Stimulated activated memory B cell treated with anti-CD40 and anti-IgM and Interleukin-4, amounts not matched to agents 10 μg/mL and 1 μg/mL and 100 μg/mL, for 72 hours (primary cell): ENCODE measurements at regions not wholly inside any gene's neighbourhood (a gene's known extent, or its start where the extent isn't known, plus 50 kb on each side); places are given as distances from the start of the nearest gene placed in this dataset.
"Not testable (repeated sequence)": the region's sequence is repeated elsewhere in the genome, so short reads cannot be mapped to it uniquely, and the experiment has no call there.

ENCODE experiments used
- ATAC-seq: fragments of 150-1000 bp; cut with Tn5 transposase; 2 replicates; pipeline ENCODE4 v1.10.0; 2021
- H3K27ac Mint-ChIP-seq: one replicate; pipeline ENCODE4 v1.8.0; 2022; ENCODE audit warnings: mild to moderate bottlenecking, mixed read lengths
- H3K27me3 Mint-ChIP-seq: one replicate; pipeline ENCODE4 v1.8.0; 2022; ENCODE audit warnings: mixed read lengths
- H3K36me3 Mint-ChIP-seq: one replicate; pipeline ENCODE4 v1.8.0; 2022; ENCODE audit warnings: mixed read lengths
- H3K4me1 Mint-ChIP-seq: one replicate; pipeline ENCODE4 v1.8.0; 2022; ENCODE audit warnings: mixed read lengths
- H3K4me3 Mint-ChIP-seq: one replicate; pipeline ENCODE4 v1.8.0; 2022; ENCODE audit warnings: mild to moderate bottlenecking, moderate library complexity, mixed read lengths
- H3K9me3 Mint-ChIP-seq: one replicate; pipeline ENCODE4 v1.8.0; 2022; ENCODE audit warnings: mixed read lengths

DNA sequence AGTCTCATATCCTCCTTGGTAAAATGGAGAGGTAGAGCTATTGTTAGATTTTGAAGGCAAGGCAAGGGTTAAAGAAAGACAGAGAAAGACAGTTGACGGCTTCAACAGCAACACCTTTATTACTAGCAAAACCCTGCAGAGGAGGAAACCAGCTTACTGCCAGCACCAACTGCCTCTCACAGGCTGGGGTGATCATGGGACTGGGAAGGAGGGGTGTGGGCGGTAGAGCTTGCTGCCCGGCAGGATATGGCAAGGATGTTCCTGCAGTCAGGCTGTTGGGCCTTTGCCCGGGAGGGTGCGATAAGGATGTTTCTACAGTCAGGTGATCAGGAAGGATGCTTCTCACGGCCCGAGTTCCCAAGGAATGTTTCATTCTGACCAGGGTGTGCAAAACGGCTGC lies 310.0 kb downstream of the FOXD4L4 start:
- H3K4me1 Mint-ChIP-seq, H3K36me3 Mint-ChIP-seq, H3K27me3 Mint-ChIP-seq, H3K4me3 Mint-ChIP-seq, ATAC-seq, H3K9me3 Mint-ChIP-seq, H3K27ac Mint-ChIP-seq: not testable (repeated sequence)

DNA sequence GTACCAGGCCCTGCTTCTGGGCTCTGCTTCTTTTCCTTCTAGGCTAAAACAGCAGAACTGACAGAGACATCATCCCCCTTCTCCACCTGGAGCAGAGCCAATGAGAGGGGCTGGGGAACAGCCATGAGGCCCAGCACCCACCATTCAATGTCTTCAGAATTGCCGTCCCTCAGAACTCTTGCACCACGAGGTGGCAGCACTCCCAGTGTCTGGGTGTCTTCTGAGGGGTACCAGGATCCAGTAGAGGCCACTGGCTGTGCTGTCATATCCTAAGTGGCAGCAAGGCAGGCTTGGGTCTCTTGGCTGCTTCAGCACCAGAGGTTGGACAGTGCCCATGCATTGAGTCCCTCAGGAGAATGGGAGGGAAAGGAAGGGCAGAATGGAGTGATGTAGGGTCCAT lies 312.8 kb downstream of the FOXD4L4 start:
- not testable (repeated sequence) for ATAC-seq, H3K27me3 Mint-ChIP-seq, H3K4me1 Mint-ChIP-seq, H3K9me3 Mint-ChIP-seq, H3K4me3 Mint-ChIP-seq, H3K27ac Mint-ChIP-seq, H3K36me3 Mint-ChIP-seq

GRCh38 chr9:66054705-66055104 lies 317.8 kb downstream of the FOXD4L4 start:
- H3K4me1 Mint-ChIP-seq, ATAC-seq, H3K27ac Mint-ChIP-seq, H3K27me3 Mint-ChIP-seq, H3K36me3 Mint-ChIP-seq, H3K4me3 Mint-ChIP-seq, H3K9me3 Mint-ChIP-seq: not testable (repeated sequence)

GRCh38 chr9:66060681-66061080 lies 323.7 kb downstream of the FOXD4L4 start:
- not testable (repeated sequence) for H3K36me3 Mint-ChIP-seq, ATAC-seq

GRCh38 chr9:66063822-66064221 lies 326.9 kb downstream of the FOXD4L4 start:
- not testable (repeated sequence) for H3K27me3 Mint-ChIP-seq, H3K36me3 Mint-ChIP-seq, ATAC-seq, H3K4me1 Mint-ChIP-seq, H3K4me3 Mint-ChIP-seq, H3K9me3 Mint-ChIP-seq, H3K27ac Mint-ChIP-seq

More at GRCh38 chr9:66060681-66061080, 323.7 kb downstream of the FOXD4L4 start:
- not testable (repeated sequence) for H3K27me3 Mint-ChIP-seq, H3K27ac Mint-ChIP-seq, H3K9me3 Mint-ChIP-seq, H3K4me3 Mint-ChIP-seq, H3K4me1 Mint-ChIP-seq

GRCh38 chr9:66065735-66066134 lies 328.8 kb downstream of the FOXD4L4 start:
- not testable (repeated sequence) for H3K27ac Mint-ChIP-seq, ATAC-seq, H3K36me3 Mint-ChIP-seq, H3K4me1 Mint-ChIP-seq, H3K27me3 Mint-ChIP-seq, H3K9me3 Mint-ChIP-seq, H3K4me3 Mint-ChIP-seq

DNA sequence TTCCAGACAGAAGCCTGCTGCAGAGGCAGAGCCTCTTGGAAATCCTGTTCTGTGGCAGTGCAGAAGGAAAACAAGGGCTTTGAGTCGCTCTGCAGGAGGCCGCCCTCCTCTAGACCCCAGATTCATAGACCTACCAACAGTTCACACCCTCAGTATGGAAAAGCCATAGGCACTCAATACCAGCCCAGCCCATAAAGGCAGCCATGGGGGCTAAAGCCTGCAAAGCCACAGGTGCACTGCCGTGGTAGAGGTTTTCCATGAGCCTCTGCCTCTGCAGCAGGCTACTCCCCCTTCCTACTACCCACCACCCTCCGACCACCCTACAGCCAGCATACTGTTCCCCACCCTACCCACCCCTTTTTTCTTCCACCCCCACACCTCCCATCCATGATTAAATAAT lies 330.3 kb downstream of the FOXD4L4 start:
- not testable (repeated sequence) for H3K27me3 Mint-ChIP-seq, H3K4me1 Mint-ChIP-seq, H3K36me3 Mint-ChIP-seq, H3K4me3 Mint-ChIP-seq, H3K9me3 Mint-ChIP-seq, ATAC-seq, H3K27ac Mint-ChIP-seq

DNA sequence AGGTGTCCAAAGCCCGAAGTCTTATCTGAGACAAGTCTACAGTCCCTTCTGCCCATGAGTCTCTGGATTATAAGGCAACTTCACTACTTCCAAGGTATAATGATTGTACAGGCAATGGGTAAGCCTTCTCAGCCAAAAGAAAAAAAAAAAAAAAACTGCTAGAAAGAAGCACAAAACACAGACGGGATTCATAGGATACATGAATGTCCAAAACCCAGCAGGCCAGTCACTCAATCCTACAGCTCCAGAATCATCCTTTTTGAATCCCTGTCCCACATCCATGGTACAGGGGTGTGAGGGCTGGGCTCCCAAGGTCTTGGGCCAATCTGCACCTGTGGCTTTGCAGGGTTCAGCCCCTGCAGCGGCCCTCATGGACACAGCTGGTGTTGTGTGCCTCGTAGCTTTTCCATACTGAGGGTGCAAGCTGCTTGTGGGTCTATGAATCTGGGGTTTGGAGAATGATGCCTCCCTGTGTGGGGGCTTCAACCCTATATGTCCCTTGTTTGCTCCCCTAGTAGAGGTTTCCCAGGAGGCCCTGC lies 331.6 kb downstream of the FOXD4L4 start:
- ATAC-seq = peak; percentile 43

DNA sequence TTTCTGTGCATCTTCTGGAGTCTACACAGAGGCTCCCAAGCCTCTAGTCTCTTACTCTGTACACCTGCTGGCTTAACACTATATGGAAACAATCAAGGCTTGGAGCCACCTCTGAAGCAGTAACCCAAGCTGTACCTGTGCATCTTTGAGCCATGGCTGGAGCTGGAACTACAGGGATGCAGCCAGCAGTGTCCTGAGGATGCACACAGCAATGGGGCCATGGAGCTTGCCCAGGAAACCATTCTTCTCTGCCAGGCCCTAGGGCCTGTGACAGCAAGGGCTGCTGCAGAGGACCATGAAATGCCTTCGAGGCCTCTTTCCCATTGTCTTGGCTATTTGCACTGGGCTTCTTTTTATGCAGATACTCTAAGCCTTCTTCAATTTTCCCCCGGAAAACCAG lies 332.1 kb downstream of the FOXD4L4 start:
- not testable (repeated sequence) for H3K4me3 Mint-ChIP-seq, H3K4me1 Mint-ChIP-seq, H3K27me3 Mint-ChIP-seq, H3K27ac Mint-ChIP-seq, H3K36me3 Mint-ChIP-seq, H3K9me3 Mint-ChIP-seq
- ATAC-seq = peak; percentile 65

More for the DNA sequence above, 331.6 kb downstream of the FOXD4L4 start:
- not testable (repeated sequence) for H3K9me3 Mint-ChIP-seq, H3K36me3 Mint-ChIP-seq, H3K27ac Mint-ChIP-seq, H3K4me1 Mint-ChIP-seq, H3K27me3 Mint-ChIP-seq, H3K4me3 Mint-ChIP-seq

DNA sequence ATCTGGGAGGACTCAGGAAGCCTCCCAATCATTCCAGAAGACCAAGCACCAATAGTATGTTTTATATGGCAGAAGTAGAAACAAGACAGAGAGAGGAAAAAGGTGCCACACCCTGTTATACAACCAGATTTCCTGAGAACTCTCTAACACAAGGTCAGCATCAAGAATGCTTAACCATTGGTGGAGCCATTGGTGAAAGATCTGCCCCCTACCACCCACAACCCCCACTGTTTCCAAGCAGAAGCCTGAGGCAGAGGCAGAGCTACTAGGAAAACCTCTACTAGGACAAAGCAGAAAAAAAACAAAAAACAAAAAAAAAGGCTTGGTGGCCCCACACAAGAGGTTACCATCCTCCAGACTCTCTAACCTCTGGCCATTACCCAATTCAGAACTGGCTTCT lies 336.2 kb downstream of the FOXD4L4 start:
- not testable (repeated sequence) for H3K36me3 Mint-ChIP-seq, H3K9me3 Mint-ChIP-seq, ATAC-seq, H3K27me3 Mint-ChIP-seq, H3K27ac Mint-ChIP-seq, H3K4me3 Mint-ChIP-seq, H3K4me1 Mint-ChIP-seq

DNA sequence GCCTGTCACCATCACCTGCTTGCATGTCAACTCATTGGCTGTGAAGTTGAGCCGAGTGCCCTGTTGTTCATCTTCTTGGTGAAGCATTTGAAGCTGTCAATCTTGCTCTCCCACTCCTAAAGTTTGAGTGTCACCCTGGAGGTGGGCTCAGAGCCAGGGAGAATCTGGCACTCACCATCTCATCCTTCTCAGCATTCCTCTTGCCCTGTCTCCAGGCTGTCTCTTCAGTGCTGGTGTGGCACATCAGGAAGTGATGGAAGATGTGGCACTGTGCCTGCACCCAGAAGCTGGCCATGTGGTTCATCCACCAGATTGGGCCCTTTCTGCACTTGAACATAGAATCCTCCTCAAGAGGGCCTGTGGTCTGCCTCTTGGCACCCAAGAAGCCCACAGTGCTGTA lies 345.9 kb downstream of the FOXD4L4 start:
- not testable (repeated sequence) for H3K36me3 Mint-ChIP-seq, H3K27ac Mint-ChIP-seq, H3K27me3 Mint-ChIP-seq, H3K4me3 Mint-ChIP-seq, H3K4me1 Mint-ChIP-seq, ATAC-seq, H3K9me3 Mint-ChIP-seq
